CD4-positive, alpha-beta T cell treated with Interleukin-17A for 1 hour (primary cell): ENCODE measurements at regions not wholly inside any gene's neighbourhood (a gene's known extent, or its start where the extent isn't known, plus 50 kb on each side); places are given as distances from the start of the nearest gene placed in this dataset.
A peak's percentile ranks its signal among the peaks of the same experiment; 100 is the strongest.
"Not testable (repeated sequence)": the region's sequence is repeated elsewhere in the genome, so short reads cannot be mapped to it uniquely, and the experiment has no call there.

Source experiments
- DNase-seq: peaks from one replicate; pipeline ENCODE4 v3.0.0-alpha.2; 2020

DNA sequence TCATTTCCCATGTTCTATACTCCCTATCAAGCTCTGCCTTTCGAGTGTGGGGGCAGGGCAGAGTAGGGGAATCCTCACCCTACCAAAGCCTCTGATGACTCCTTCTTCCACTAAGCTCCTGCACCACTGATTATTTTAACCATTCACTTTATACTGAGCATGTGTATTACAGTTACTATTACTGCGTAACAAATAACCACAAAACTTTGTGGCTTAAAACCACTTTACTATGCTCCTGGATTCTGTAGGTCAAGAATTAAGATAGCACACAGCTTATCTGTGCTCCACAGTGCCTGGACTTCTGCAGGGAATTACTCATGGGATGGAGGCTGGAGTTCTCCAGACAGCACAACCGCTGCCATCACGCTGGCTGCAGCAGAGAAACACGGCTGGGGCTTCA, 117.4 kb upstream of the DNAJC10 start:
- DNase-seq, result no peak

DNA sequence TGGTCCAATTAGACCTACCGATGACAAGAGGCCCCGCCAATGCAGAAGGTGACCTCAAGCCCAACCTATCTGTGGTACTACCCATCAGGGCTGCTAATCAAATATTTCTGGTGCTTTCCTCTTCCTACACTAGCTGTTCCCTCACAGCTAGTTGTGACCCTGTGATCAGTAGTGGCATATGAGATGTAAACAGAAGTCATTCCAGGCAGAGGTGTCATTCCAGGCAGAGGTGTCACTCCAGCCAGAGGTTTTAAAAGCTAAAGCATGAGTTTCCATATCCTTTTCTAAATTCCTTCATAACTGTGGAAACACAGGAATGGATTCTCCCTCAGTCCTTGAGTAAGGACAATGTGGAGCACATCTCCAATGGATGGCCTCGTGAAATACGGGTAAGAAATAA, 110.9 kb upstream of the DNAJC10 start:
- no peak for DNase-seq

DNA sequence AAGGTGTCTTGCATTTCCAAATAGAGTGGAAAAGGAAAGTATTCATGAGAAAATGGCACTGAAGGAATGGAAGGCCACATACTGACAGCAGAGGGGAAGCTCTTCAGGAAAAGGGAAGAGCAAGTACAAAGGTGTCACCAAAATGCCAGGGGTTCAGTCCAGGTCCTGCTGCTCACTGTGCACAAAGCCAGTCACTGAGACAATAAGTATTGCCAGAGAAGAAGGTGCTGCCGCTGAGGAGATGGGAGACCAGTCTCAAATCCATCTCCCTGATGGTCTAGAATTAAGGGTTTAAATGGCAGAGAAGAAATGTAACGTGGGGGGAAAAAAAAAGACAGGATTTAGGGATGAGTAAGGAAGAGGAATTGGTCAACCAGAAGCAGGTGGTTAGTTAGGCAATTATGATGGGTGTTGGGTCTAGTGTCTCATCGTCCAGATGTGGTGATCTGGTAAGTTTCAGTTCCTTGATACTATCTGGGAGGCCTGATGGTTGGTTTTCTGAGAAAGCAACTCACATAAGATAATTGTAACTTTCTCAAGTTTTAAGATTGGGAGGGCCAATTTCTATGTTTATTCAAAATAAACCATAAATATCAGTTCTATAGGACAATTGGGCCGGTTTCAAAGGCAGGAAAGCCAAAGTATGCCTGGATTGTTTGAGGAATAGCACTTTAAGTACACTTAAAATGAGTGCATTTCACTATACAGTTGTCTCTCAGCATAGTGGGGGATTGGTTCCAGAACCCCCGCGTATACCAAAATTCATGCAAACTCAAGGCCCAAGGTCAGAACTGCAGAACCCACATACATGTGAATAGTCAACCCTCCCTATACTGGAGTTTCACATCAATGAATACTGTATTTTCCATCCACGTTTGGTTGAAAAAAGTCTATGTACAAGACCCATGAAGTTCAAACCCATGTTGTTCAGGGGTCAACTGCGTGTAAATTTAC, 109.1 kb upstream of the DNAJC10 start:
- DNase-seq, result no peak

DNA sequence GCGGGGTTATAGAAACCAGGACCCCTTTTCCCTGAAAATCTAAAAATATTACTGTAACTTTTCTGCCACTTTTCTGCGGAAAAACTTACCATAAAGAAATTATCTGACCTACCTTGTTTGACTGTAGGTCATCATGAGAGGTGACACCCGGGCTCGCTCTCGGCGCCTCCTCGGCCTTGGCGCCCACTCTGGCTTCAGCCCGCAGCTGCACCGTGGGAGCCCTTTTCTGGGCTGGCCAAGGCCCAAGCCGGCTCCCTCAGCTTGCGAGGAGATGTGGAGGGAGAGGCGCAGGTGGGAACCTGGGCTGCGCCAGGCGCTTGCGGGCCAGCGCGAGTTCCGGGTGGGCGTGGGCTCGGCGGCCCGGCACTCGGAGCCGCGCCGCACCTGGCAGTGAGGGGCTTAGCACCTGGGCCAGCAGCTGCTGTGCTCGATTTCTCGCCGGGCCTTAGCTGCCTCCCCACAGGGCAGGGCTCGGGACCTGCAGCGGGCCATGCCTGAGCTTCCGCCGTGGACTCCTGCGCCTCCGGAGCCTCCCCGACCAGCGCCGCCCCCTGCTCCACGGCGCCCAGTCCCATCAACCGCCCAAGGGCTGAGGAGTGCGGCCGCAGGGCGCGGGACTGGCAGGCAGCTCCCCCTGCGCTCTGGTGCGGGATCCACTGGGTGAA, 107.7 kb upstream of the DNAJC10 start:
- DNase-seq, result no peak

DNA sequence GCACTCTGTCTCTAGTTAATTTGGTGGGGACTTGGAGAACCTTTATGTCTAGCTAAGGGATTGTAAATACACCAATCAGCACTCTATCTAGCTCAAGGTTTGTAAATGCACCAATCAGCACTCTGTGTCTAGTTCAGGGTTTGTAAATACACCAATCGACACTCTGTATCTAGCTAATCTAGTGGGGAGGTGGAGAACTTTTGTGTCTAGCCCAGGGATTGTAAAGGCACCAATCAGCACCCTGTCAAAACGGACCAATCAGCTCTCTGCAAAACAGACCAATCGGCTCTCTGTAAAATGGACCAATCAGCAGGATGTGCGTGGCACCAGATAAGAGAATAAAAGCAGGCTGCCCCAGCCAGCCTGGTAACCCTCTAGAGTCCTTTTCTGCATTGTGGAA, 107.1 kb upstream of the DNAJC10 start:
- not testable (repeated sequence) for DNase-seq

DNA sequence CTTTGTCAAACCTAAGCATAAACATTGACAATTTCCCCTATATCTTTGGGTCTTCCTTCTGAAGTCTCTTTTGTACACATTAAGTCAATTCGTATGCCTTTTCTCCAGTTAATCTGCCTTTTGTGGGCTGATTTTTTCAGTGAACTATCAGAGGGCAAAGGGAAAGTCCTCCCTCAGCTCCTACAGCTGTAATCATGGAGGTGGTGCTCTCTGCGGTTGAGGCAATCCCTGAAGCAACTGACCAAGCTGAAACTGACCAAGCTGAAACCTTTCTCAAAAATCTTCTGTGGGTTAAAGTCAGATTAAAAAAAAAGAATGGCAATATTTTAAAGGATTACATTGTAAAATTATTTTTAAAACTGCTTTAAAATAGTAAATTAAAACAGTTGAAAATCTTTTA, 105.8 kb upstream of the DNAJC10 start:
- no peak for DNase-seq

DNA sequence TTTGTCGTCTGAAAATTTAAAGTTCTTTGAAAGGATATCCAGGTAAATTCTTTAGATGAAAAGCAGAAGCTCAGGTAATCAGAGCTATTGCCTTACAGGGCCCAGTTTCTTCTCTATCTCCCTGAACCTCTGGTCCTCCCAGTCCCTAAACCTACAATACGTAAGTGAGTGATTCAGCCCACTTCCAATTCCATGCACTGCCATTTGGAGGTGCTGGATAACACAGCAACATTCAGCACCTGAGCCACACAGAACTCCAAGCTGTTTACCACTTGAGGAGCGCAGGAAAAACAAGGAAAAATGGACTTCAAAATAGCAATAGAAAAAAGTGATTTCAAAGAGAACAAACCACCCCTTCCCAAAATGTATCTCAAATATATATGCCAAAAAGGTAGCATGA, 105.0 kb upstream of the DNAJC10 start:
- no peak for DNase-seq

DNA sequence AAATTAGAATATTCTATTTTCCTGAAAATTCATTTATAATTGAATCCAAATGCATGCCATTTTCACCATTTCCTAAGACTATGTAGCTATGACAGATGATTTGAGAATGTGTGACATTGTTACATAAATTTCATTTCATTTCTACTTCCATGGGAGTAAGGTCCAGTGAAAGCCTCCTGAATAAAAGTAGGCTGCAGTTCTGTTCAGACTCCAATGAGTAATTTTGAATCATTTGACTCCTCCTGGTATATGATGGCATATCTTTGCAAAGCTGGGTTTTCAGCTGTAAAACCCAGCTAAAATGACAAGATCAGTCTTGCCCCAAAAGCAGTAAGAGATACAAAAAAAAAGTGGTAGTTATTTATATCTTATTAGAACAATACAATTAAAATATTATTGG, 101.0 kb upstream of the DNAJC10 start:
- DNase-seq, result no peak

DNA sequence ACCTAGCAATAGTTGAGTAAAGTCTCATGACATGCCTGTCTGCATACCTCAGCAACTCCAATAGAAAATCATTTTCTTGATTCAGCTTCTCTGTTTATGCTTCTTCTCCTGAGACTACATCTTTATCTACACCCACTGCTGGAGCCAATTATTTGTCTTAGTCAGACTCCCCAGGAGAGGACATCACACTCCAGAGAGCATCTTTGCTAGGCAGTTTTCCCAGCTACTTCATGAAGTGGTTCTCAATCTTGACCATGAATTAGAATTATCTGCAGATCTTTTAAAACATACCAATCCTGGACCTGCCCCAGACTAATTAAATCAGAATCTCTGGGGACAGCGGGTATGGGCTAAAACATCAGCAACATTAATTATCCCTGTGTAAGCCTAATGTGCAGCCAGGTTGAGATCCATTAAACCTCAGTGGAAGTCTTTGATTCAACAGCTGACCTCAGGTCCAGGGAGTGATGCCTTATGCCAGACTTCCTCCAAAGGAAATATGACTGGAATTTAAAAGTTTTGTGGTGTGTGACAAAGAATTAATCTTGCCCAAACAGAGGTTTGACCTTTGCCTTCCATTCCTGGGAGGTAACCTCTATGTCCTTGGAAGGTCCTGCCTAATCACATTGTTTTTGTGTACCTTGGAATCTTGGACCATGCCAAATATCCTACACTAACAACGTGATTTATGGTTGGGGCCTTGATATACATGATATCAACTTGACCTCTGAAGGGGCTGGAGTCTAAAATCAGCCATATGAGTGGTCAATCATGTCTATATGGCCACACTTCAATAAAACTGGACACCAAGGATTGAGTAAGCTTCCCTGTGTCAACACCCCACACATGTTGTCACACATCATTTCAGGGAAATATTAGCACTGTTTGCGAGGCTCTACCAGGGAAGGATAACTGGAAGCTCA, 99.3 kb upstream of the DNAJC10 start:
- no peak for DNase-seq

DNA sequence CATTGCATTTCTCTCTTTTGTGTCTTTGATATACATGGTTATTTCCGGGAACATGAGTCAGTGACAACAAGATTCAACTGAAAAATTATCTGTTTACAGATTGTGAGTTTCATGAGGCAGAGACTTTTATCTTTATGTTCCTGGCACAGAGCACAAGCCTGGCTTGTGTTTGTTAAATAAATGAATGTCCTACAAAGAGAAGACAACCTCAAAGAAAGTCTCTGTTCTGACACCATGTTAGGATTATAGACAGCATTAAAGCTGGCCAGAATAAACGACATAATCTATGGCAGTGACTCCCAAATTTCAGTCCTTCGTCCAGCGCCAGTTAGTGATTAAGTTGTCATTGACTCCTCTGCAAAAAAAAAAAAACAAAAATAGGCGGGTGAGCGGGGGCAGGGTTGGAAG, 97.4 kb upstream of the DNAJC10 start:
- DNase-seq, result no peak

DNA sequence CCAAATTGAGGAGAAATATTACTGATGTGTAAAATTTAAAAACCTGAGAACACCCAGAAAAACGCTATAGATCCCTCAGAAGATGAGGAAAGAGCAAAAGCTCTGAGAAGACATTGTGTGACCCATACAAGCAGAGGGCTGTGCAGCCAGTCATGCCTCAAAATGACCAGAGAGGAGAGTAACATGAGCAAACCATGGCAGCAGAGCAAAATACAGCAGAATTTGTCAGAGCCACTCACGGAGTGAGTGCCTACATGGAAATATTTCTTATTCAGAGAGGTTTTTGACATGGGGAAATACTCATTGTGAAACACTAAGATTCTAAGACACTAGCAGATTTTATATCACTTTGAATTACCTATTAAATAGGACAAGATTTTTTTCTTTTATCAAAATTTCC, 96.8 kb upstream of the DNAJC10 start:
- no peak for DNase-seq

DNA sequence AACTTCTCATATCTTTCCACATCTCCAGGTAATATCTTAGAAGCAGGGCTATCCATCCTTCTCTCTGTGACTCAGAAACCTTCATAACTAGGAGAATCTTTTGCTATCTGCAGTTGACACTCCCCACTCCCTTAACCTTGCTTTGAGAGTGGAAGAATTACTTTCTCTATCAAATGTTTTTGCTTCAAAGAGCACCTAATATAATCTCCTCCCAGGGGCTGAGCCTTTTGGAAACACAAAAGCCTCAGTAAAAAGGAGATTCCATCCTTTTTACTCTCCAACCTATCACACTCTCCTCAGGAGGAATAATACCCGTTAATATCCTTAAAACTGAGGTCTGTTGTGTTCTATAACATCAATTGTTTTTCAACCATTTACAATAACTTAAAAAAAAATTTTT, 94.9 kb upstream of the DNAJC10 start:
- no peak for DNase-seq

DNA sequence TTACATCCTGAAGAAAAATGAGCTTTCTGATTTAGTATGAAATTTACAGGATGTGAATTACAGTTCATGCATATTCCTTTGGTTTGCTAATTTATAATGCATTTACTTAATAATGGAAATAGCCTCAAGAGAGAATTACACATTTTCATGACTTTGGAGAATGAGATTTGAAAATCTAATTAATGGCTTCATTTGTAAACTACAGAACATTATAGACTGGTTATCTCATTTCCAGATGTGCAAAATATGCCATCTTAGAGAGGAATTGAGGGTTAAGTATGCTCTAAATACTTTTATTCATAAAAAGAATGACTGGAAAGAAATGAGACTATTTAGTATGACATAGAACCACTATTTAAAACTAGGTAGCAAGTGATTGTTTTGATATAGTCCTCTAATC, 94.2 kb upstream of the DNAJC10 start:
- no peak for DNase-seq

DNA sequence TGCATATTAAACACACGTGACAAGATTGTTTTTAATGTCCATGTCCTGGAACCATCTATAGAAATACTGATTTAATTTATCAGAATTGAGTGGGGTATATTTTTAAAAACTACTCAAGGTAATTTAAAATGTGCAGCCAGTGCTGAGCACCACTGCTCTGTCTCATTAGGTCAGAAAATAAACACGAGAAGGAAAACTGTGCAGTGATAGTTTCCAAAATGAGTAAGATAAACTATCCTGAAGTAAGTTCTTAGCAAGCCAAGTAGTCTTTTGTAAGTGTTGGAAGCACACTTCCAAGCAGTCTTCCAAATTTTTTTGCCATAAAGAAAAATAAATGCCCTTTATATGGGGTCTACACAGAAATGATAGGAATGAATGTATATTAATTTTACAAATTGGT, 93.8 kb upstream of the DNAJC10 start:
- no peak for DNase-seq

DNA sequence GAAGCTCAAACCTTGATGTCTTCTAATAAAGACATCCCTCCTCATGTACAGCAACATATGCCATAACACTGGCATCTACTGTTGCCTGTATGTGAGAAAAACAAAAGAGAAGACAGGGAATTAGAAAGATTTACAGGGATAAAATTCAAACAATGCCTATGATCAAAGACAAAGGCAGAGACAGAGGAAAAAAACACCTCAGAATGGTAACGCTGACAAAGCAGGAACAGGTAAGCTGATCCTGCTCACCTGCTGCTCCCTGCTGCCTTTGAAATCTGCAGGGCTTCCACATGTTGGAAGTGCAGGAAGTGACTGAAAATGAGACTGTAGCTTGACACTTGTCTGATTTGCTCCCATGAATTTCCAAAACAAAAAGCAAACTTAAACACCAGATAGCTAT, 90.2 kb upstream of the DNAJC10 start:
- DNase-seq, result no peak

DNA sequence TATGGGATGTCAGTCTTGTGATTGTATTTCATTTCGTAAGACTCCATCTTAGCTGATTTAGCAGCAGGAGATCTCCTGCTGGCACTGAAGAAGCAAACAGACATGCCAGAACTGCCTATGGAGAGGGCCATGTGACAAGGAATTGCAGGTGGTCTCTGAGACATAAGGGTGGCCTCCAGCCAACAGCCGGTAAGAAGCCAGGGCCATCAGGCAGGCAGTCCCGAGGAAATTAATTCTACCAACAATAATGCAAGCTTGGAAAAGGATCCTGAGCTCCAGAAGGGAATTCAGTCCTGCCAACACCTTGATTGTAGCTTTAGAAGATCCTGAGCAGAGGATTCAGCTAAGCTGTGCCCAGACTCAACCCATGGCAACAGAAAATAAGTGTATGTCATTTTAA, 87.1 kb upstream of the DNAJC10 start:
- no peak for DNase-seq

DNA sequence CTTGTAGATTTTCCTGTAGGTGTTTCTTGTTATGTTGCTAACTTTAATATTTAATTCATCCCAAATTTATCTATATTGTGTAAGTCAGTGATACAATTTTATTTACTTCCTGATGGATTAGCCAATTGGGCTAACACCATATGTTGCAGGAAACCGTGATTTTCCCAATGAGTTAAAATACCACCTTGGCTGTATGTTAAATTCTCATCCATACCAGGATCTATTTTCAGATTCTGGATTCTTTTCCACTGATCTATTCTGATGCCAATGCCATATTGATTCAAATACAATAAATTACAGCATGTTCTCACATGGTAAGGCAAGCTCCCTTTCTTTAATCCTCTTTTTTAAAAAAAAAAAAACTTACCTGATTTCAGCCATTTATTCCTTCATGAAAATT, 85.8 kb upstream of the DNAJC10 start:
- no peak for DNase-seq

DNA sequence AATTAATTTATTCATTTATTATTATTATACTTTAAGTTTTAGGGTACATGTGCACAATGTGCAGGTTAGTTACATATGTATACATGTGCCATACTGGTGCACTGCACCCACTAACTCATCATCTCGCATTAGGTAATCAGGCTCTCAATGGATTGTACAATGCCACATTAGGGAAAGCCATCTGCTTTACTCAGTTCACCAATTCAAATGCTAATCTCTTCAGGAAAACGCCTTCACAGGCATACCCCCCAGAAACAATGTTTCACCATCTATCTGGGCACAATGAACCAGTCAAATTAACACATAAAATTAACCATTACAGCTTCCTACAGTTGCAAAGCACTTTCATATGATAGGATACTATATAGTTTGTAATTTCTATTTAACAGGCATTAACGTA, 84.8 kb upstream of the DNAJC10 start:
- no peak for DNase-seq

DNA sequence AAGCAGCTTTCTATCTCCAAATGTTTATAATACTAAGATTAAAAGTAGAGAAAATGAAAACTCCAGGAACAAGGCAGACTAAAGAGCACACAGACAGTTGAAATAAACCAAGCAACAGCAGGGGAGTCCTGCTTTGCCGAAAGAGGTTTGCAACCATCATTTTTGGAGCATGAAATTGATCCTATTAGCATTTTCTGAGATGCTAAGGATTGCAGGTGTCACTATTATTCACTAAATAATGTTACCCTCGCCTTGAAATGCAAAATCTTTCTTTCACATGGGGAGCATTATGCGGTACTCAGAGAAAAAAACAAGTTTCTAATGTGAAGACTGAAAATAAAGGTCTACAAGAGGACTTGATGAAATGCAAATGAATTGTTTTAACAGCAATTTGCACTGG, 81.7 kb upstream of the DNAJC10 start:
- no peak for DNase-seq

DNA sequence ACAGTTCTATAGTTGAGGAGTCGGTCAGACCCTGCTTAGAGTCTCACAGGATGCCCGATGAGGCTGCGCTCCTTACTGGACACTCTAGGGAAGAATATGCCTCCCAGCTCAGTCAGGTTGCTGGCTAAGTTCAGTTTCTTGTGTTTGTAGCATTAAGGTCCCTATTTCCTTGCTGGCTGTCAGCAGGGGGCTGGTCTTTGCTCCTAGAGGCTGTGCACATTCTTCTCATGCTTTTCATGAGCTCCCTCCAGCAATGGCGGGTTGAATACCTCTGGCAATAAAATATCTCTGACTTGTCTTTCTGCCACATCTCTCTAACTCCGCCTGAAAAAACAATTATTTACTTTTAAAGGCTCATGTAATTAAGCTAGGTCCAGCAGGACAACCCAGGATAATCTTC, 79.4 kb upstream of the DNAJC10 start:
- no peak for DNase-seq

DNA sequence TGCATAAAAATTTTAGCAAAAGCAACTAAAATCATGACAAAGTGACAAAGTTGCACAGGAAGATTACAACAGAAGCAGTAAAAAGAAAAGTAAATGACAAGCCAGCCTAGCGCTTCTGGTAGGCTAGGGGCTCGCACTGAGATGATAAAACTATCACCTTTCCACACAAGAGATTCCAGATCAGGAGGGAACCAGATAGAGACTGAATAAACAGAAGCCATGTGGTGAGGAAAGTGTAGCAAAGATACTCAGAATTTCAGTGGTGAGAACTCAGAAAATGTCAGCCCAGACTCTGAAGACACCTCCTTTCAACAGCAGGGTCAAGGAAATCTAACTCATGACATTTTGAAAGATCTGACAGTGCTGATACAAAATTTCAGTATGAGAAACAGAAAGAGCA, 77.4 kb upstream of the DNAJC10 start:
- DNase-seq, result no peak

DNA sequence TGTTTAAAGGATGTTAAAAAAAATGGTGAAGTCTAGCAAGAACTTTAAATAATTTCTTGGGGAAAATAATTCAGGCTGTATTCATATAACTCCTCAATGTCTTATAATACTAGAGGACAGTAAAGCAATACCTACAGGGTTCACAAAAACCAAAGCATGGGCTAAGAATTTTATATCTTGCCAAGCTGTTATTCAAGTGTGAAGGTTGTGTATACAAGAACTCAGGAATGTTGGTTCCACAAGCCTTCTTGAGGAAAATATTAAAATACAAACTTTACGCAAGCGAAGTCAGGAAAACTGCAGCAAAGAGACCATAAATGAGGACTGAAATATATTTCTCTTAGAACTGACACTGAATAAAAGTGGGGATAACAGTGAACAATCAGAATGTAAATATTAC, 76.1 kb upstream of the DNAJC10 start:
- no peak for DNase-seq

DNA sequence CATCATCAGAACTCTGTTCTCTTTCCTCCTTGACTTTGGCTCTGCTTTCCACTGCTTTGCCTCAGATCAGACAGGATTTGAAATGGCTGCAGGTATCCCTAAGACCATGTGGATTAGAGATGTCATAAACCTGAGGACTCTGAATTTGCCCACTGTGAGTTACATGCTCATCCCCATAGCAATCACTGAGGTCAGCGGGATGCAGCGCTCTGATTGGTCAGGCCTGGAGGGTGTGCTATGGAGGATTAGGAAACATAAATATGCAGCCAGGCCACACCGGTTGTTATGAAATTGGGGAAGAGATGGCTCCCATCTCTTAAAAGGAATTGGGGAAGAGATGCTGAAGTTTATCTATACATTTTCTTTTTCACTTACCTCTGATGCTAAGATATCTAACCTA, 73.7 kb upstream of the DNAJC10 start:
- DNase-seq, result peak; percentile 32
